ENCODE measurements at regions not wholly inside any gene's neighbourhood (a gene's known extent, or its start where the extent isn't known, plus 50 kb on each side); places are given as distances from the start of the nearest gene placed in this dataset.

DNA sequence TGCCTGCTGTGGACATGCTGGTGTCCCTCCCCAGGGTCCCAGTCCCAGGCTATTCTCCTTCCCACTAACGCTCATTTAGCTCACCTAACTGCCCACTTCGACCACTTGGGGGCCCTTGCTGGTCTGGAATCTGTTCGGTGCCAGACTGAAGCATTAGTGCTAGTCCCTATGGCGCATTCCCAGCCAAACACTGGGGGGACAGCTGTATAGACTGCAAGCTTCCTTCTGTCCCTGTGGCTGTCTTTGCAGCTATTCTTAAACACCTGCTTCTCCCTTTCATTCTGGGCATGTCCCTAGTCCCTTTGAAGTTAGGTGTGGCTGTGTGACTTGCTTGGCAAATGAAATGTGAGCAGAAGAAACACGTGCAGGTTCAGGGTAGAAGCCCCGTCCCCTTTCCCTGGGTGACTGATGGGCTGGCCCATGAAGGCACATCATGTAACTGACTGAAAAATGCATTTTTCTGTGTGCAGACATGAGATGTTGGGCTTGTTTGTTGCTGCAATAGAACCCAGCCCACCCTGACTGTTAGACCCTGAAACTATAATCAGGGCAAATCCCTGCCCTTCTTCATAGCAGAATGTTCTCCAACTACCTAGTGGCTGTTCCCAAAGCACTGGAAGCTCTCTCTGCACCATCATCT, 134.4 kb downstream of the BARX1 start:
- TF ChIP-seq, protein P1, sequence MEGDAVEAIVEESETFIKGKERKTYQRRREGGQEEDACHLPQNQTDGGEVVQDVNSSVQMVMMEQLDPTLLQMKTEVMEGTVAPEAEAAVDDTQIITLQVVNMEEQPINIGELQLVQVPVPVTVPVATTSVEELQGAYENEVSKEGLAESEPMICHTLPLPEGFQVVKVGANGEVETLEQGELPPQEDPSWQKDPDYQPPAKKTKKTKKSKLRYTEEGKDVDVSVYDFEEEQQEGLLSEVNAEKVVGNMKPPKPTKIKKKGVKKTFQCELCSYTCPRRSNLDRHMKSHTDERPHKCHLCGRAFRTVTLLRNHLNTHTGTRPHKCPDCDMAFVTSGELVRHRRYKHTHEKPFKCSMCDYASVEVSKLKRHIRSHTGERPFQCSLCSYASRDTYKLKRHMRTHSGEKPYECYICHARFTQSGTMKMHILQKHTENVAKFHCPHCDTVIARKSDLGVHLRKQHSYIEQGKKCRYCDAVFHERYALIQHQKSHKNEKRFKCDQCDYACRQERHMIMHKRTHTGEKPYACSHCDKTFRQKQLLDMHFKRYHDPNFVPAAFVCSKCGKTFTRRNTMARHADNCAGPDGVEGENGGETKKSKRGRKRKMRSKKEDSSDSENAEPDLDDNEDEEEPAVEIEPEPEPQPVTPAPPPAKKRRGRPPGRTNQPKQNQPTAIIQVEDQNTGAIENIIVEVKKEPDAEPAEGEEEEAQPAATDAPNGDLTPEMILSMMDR (IDR thresholded peaks at IDR 0.05) = peak; percentile 52
- TF ChIP-seq REST (IDR thresholded peaks at IDR 0.05; ENCODE audit: insufficient read depth in 1 of 2, low read depth in 2 of 2, low read length in 1 of 2) (no peak), POLR2AphosphoS5 (IDR thresholded peaks at IDR 0.05; ENCODE audit: low read depth, low read length) (no peak), SIN3A (IDR thresholded peaks at IDR 0.05; ENCODE audit: borderline replicate concordance, insufficient read depth, low read depth, low read length) (no peak), TCF7L2 (IDR thresholded peaks at IDR 0.05; ENCODE audit: low read depth, low read length) (no peak)

Data from Panc1 (cell line).